NT2/D1 (cell line): ENCODE measurements at regions not wholly inside any gene's neighbourhood (a gene's known extent, or its start where the extent isn't known, plus 50 kb on each side); places are given as distances from the start of the nearest gene placed in this dataset.
"Not testable (repeated sequence)": the region's sequence is repeated elsewhere in the genome, so short reads cannot be mapped to it uniquely, and the experiment has no call there.

Experiments used
- YY1 ChIP-seq: IDR thresholded peaks from 2 replicates; pipeline ENCODE4 v1.6.1; 2011; ENCODE audit not compliant: insufficient read length, insufficient read depth
- ZNF274 ChIP-seq: IDR thresholded peaks from 2 replicates; pipeline ENCODE4 v1.6.1; 2011; ENCODE audit warnings: mild to moderate bottlenecking, low read depth, low read length

GRCh38 chr5:164327166-164327565, 821.7 kb downstream of the MAT2B start:
- not testable (repeated sequence) for TF ChIP-seq YY1, ZNF274
